Heart left ventricle (tissue), 16 donors: ENCODE measurements at regions not wholly inside any gene's neighbourhood (a gene's known extent, or its start where the extent isn't known, plus 50 kb on each side); places are given as distances from the start of the nearest gene placed in this dataset.

Experiments
- ATAC-seq, 4 donors: fragments of 200-7000 bp; cut with Tn5 transposase; one replicate each; pipeline ENCODE4 v1.9.1; 2020 to 2022; ENCODE audit warnings: moderate library complexity in 4 of 4, mild to moderate bottlenecking in 3 of 4, moderate number of reproducible peaks in 1 of 4
- DNase-seq, 5 donors: peaks; one replicate each; pipeline ENCODE4 v3.0.0-alpha.2; 2020
- H3K27ac ChIP-seq, 12 donors: fragments of 200-600 bp; sonication (generic) in 4 of 12; one replicate each; pipeline versions ENCODE4 v1.5.0 to v1.8.0; 2016 to 2022; ENCODE audit warnings: mild to moderate bottlenecking in 2 of 12
- H3K27me3 ChIP-seq, 9 donors: fragments of 200-600 bp; sonication (generic) in 2 of 9; one replicate each; pipeline versions ENCODE4 v1.5.1 to v1.8.0; 2016 to 2022; ENCODE audit warnings: mild to moderate bottlenecking in 3 of 9
- H3K36me3 ChIP-seq, 9 donors: fragments of 200-600 bp; sonication (generic) in 2 of 9; one replicate each; pipeline versions ENCODE4 v1.5.0 to v1.8.0; 2018 to 2022; ENCODE audit warnings: mild to moderate bottlenecking in 2 of 9
- H3K4me1 ChIP-seq, 12 donors: fragments of 200-600 bp; sonication (generic) in 4 of 12; one replicate each; pipeline versions ENCODE4 v1.5.0 to v1.8.0; 2016 to 2022; ENCODE audit warnings: mild to moderate bottlenecking in 3 of 12
- H3K4me3 ChIP-seq, 12 donors: fragments of 200-600 bp; sonication (generic) in 4 of 12; one replicate each; pipeline versions ENCODE4 v1.5.0 to v1.8.0; 2017 to 2022; ENCODE audit warnings: mild to moderate bottlenecking in 9 of 12, moderate library complexity in 4 of 12
- H3K9me3 ChIP-seq, 12 donors: fragments of 200-600 bp; sonication (generic) in 4 of 12; one replicate each; pipeline versions ENCODE4 v1.5.0 to v1.8.0; 2016 to 2022; ENCODE audit warnings: mild to moderate bottlenecking in 1 of 12
- POLR2A ChIP-seq, 2 donors: fragments of 450-650 bp; IDR thresholded peaks; one replicate each; pipeline ENCODE4 v1.6.1; 2017; ENCODE audit warnings: antibody characterized with exemption in 2 of 2, mild to moderate bottlenecking in 2 of 2, moderate library complexity in 2 of 2
- WGBS, 4 donors: extraction: QIAGEN DNeasy Blood & Tissue Kit in 2 of 4; methylation state at CpG; one replicate each; pipeline versions ENCODE4 v1.1.5 to v1.1.7; 2013 to 2018; 5-methylcytosine and 5-hydroxymethylcytosine counted together
- intact Hi-C, 10 donors: fragments of 100-400 bp; cut with DNase I; formaldehyde crosslinking; loops; one replicate each; pipeline versions ENCODE4 v1.11.1 to v1.14.2; 2022
- TF ChIP-seq, protein P1 (sequence below), 12 donors: fragments of 200-600 bp; sonication (generic) in 4 of 12; IDR thresholded peaks; one replicate each; pipeline versions ENCODE4 v1.5.0 to v1.8.0; 2018 to 2022; ENCODE audit warnings: antibody characterized with exemption in 12 of 12, mild to moderate bottlenecking in 5 of 12
- donor health status: ischemic (EF 13 %, LVEDD 7.1; RV severe dilation, severe dysfunction).
- donor health status: healthy with polysubstance abuse.
- donor health status: DM: no; HTN: yes; CAD: no.
- donor health status: DM: no; HTN: no; CAD: no.
- donor health status: ischemic (EF 25% LVEDD 6.9; RV normal size, moderate dysfunction).
- donor health status: ischemic (EF 25% LVEDD 5.7; RV mildly dilated, moderate dysfunction).
- donor health status: healthy.
- donor health status: DM: yes; HTN: yes; CAD: no.
- donor health status: ischemic (EF 35%, LVEDD 5.7; RV mildly dilated, moderate dysfunction).
- donor health status: nonischemic (EF 11% LVEDD 7.7; RV severe dilation, severe dysfunction).
- donor health status: DM: yes; HTN: yes; CAD: no.
- donor health status: PGD.
- donor health status: ischemic (EF 29% LVEDD 5.4; RV normal size, mild dysfunction).
- donor health status: nonischemic (EF 23%, LVEDD 6.1; RV moderate dilation, normal function).

DNA sequence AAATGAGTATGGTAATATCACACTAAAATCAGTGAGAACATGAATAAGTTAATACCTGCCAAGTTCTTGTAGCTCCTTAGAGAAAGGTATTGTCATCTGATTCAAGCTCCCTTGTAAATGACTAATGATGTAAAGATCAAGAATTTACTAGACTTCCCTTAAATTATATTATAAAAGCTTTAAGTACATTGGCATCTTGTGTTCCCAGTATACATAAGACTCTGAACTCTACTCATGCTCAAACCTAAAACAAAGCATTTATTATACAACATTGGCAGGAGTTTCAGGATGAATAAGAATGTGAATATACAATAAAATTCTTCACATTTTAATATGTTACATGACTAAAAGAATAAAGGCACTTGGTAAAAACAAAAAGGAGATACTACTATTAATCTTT lies 126.8 kb upstream of the UNC5C start:
- no peak for ATAC-seq
- intact Hi-C loops = no loop called here
- TF ChIP-seq, protein P1, sequence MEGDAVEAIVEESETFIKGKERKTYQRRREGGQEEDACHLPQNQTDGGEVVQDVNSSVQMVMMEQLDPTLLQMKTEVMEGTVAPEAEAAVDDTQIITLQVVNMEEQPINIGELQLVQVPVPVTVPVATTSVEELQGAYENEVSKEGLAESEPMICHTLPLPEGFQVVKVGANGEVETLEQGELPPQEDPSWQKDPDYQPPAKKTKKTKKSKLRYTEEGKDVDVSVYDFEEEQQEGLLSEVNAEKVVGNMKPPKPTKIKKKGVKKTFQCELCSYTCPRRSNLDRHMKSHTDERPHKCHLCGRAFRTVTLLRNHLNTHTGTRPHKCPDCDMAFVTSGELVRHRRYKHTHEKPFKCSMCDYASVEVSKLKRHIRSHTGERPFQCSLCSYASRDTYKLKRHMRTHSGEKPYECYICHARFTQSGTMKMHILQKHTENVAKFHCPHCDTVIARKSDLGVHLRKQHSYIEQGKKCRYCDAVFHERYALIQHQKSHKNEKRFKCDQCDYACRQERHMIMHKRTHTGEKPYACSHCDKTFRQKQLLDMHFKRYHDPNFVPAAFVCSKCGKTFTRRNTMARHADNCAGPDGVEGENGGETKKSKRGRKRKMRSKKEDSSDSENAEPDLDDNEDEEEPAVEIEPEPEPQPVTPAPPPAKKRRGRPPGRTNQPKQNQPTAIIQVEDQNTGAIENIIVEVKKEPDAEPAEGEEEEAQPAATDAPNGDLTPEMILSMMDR (IDR thresholded peaks at IDR 0.05) = no peak
- TF ChIP-seq POLR2A (IDR thresholded peaks at IDR 0.05) = no peak

DNA sequence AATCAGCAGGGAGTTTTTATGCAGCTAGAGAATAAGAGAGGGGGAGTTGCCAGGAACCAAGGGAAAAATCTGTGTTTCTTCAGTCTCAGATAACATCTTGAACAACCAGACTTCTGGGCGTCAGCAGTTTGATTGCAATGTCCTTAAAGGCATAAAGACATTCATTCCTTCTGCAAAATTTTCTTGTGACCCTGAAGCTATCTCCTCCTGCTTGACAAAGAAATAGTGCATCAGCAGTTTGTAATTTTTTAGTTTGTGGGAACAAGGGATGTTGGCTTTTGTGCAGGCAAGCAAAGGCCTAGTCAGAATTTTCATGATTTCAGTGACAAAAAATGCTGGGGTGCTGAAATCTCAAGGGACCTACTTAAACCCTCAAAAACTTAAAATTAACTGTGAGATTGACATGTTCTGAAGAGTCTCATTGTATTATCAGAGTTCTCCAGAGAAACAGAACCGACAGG lies 125.8 kb upstream of the UNC5C start:
- intact Hi-C loops = no loop called here
- H3K9me3 ChIP-seq = peaks cover 0 to 7% (median 0%) of the 10 kb centered on the region in 12 donors
- no peaks in the 10 kb centered on the region for H3K27me3 ChIP-seq
- DNase-seq (no peak), ATAC-seq (no peak)
- H3K36me3 ChIP-seq = no peaks in the 10 kb centered on the region
- H3K4me3 ChIP-seq = no peak overlapping the region
- H3K4me1 ChIP-seq = peaks cover 0 to 3% (median 0%) of the 10 kb centered on the region in 12 donors
- H3K27ac ChIP-seq = no peak overlapping the region
- 25 to 34% (median 31%) methylated on average over 2 of the region's 2 CpGs for WGBS, 4 donors
- TF ChIP-seq, protein P1 (IDR thresholded peaks at IDR 0.05) = no peak
- no peak for TF ChIP-seq POLR2A (IDR thresholded peaks at IDR 0.05)

More for the DNA sequence above, 126.8 kb upstream of the UNC5C start:
- Histone ChIP-seq H3K27ac (no peak overlapping the region), H3K4me3 (no peak overlapping the region), H3K9me3 (no peaks in the 10 kb centered on the region), H3K4me1 (peaks cover 0 to 3% (median 0%) of the 10 kb centered on the region in 12 donors), H3K36me3 (no peaks in the 10 kb centered on the region), H3K27me3 (no peaks in the 10 kb centered on the region)
- no peak for DNase-seq

DNA sequence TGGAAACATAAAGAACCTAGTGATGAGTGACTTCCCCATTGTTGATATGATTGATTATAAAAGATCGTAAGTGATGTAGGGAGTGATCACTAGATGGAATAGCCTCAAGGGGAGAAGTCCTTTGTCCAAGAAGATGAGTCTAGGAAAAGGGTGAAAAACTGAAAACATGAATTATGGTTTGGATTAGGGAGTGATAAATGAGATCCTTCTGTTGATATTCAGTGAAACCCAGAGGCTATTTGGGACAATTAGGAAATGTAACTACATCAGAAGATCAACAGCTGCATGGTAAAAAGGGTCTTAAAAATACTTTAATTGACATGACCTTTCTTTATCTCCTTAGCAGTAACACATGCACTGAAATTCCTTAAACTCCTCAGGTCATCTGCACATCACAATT lies 124.0 kb upstream of the UNC5C start:
- TF ChIP-seq, protein P1 (IDR thresholded peaks at IDR 0.05) = no peak
- no peak for TF ChIP-seq POLR2A (IDR thresholded peaks at IDR 0.05)

DNA sequence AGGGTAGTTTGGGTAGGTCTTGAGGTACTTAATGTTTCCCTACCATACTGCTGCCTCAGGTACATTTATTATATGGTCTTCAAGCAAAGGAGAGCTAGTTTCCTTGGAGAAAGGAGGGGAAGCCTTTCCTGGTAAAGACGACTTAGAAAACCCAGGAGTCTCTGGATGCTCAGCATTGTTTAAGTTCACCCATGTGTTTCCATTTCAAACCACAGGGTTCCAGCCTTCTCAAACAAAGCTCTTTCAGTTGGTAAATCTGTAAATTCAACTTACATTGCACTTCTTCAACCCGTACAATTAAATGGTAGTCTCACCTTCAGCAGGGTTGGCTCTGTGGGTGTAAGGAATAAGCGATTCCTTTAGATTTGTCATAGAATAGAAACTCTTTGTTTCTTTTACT lies 111.9 kb upstream of the UNC5C start:
- no peaks in the 10 kb centered on the region for H3K4me1 ChIP-seq
- no peak for DNase-seq
- H3K27me3 ChIP-seq = no peaks in the 10 kb centered on the region
- TF ChIP-seq, protein P1 (IDR thresholded peaks at IDR 0.05) = no peak
- TF ChIP-seq POLR2A (IDR thresholded peaks at IDR 0.05) = no peak
- WGBS, 4 donors = 75 to 84% (median 80%) methylated on average over 3 of the region's 3 CpGs
- intact Hi-C loops = no loop called here
- no peak overlapping the region for H3K27ac ChIP-seq
- no peak for ATAC-seq
- H3K4me3 ChIP-seq = no peak overlapping the region
- H3K9me3 ChIP-seq = peaks cover 0 to 11% (median 2%) of the 10 kb centered on the region in 12 donors
- H3K36me3 ChIP-seq = no peaks in the 10 kb centered on the region

More for the DNA sequence above, 124.0 kb upstream of the UNC5C start:
- WGBS, 4 donors = 87 to 93% (median 92%) methylated on average over 1 of the region's 1 CpG
- intact Hi-C loops = no loop called here
- no peak overlapping the region for H3K4me3 ChIP-seq
- H3K36me3 ChIP-seq = no peaks in the 10 kb centered on the region
- no peak overlapping the region for H3K27ac ChIP-seq
- no peak for DNase-seq
- peaks cover 0 to 3% (median 0%) of the 10 kb centered on the region in 12 donors for H3K4me1 ChIP-seq
- H3K9me3 ChIP-seq = peaks cover 0 to 7% (median 0%) of the 10 kb centered on the region in 12 donors
- no peaks in the 10 kb centered on the region for H3K27me3 ChIP-seq
- ATAC-seq = no peak
